Mammary epithelial cell (primary cell): ENCODE measurements at regions not wholly inside any gene's neighbourhood (a gene's known extent, or its start where the extent isn't known, plus 50 kb on each side); places are given as distances from the start of the nearest gene placed in this dataset.

Source experiments
- EZH2 ChIP-seq: IDR thresholded peaks from 2 replicates; pipeline ENCODE4 v1.6.1; 2012; ENCODE audit warnings: low read length, inconsistent platforms, borderline replicate concordance
- TF ChIP-seq, protein P1 (sequence below), 2 donors: IDR thresholded peaks in 1 of 2; conservative IDR thresholded peaks in 1 of 2; 2 replicates each; pipeline ENCODE4 v1.5.1; 2011 to 2012; ENCODE audit warnings: inconsistent platforms in 2 of 2, low read length in 2 of 2, mild to moderate bottlenecking in 2 of 2, control low read depth in 1 of 2, low read depth in 1 of 2; ENCODE audit not compliant: insufficient read depth in 1 of 2; ENCODE audit errors: extremely low read depth in 1 of 2

DNA sequence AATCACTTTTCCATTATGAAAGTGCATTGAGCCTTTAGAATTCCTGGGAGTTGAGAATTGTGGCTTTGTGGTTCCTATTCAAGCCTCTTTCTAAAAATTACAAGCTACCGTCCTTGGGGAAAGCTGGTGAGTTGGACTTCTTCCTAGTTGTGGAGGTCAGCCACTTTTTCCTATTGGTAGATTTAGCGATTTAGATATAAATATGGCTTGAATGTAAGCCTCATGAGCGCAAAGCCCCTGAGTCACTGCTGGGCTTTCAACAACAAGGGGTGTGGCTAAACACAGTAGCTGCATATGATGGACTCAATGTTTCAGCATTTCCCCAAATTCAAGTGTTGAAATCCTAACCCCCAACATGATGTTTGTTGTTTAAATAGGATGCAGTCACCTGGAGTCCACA, 150.0 kb upstream of the IGFBP3 start:
- TF ChIP-seq, protein P1, sequence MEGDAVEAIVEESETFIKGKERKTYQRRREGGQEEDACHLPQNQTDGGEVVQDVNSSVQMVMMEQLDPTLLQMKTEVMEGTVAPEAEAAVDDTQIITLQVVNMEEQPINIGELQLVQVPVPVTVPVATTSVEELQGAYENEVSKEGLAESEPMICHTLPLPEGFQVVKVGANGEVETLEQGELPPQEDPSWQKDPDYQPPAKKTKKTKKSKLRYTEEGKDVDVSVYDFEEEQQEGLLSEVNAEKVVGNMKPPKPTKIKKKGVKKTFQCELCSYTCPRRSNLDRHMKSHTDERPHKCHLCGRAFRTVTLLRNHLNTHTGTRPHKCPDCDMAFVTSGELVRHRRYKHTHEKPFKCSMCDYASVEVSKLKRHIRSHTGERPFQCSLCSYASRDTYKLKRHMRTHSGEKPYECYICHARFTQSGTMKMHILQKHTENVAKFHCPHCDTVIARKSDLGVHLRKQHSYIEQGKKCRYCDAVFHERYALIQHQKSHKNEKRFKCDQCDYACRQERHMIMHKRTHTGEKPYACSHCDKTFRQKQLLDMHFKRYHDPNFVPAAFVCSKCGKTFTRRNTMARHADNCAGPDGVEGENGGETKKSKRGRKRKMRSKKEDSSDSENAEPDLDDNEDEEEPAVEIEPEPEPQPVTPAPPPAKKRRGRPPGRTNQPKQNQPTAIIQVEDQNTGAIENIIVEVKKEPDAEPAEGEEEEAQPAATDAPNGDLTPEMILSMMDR (conservative IDR thresholded peaks at IDR 0.05 in 1 of 2, IDR thresholded peaks at IDR 0.05 in 1 of 2; ENCODE audit: extremely low read depth in 1 of 2, insufficient read depth in 1 of 2, low read depth in 1 of 2, low read length in 2 of 2) = no peak
- no peak for TF ChIP-seq EZH2
